ENCODE measurements at regions not wholly inside any gene's neighbourhood (a gene's known extent, or its start where the extent isn't known, plus 50 kb on each side); places are given as distances from the start of the nearest gene placed in this dataset.
"Not testable (repeated sequence)": the region's sequence is repeated elsewhere in the genome, so short reads cannot be mapped to it uniquely, and the experiment has no call there.

DNA sequence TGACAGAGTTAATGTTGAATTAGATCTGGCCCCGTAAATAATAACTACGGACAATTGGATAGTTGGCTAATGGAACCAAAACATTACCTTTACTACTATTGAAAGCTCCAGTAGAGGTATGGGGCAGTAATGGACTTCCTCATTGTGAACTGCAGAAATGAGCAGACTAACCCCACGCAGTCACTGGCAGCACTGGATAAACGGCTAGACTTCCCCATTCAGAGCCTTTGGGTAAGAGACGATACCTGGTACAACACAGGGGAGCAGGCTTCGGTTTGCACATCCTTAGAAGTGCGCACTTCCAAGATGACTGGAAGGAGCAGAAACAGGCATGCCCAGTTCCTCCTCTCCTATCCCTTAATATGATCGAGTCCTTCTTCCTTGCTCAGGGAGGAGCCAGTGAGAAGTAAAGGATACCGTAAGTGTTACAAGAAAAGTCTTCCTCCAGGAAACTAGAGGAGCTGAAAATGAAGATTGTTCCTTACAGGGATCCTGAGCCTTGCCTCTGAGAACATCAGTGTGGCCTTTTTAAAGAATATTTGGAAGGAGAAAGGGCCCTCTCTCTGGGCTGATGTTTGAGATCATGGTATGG is 100.5 kb upstream of the NECTIN3 start:
- no peak for ATAC-seq

DNA sequence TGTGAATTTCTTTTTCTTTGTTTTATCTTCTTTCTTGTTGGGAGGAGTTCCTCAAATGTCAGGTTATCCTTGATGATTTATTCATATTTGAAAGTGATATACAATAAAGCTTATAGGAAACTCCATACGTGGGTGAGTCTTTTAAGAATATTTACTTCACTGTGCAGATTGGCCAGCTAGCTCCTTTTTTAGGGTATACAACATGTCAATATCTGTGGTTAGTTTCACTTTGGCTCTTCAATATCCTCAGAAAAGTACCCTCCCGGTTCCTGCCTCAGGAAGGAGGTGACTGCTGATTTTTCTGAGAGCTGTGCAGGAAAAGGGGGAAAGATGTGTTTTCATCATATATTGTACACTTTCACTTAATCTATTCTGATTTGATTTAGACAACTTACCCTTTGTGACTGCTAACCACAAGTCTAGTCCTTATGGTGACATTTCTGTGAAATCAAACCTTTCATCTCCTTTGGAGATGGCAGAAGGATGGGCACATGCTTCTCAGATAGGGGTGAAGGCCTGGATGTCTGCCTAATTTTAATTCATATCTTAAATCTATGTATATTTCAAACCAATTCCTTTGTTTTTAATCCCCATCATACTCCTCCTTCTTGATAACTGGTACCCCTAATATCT is 98.2 kb upstream of the NECTIN3 start:
- no peak for ATAC-seq

DNA sequence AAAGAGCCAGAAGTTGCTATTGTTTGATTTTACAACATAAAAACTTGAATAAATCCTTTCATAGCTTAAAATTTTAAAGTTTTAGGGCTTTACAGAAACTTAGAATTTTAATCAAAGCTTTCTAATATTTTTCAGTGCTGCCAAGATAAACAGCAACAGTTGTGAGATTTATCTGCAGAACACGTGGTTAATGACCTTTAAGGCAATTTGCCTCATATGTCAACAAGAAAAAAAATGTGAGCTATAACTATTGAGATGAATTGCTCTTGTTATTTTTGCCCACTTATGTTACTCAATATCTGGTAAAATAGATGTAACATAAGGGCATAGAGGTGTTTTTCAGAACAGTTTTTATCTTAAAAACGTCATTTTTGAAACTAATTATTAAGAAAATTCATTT is 96.7 kb upstream of the NECTIN3 start:
- no peak for ATAC-seq

DNA sequence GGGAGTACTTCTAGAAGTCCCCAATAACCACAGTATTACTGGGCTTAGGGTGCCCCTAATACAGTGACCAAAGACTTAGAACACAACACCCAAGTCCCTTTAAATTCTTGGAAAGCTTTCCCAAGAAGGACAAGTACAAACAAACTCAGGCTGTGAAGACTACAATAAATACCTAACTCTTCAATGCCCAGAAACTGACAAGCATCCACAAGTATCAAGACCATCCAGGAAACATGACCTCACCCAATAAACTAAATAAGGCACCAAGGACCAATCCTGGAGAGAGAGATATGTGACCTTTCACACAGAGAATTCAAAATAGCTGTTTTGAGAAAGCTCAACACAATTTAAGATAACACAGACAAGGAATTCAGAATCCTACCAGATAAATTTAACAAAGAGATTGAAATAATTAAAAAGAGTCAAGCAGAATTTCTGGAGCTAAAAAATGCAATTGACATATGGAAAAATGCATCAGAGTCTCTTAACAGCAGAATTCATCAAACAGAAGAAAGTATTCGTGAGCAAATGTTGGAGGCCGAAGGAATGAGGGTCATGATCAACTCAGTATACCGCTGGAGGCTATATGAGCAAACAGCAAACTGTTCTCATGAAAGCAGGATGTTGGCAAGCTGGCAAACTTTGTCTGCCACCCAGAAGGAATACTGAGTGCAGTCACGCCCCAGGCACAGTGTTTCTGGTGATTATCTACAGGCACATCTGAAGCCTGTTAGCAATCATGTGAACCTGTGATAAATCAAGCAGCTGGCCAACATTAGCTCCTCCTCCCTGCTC is 87.0 kb upstream of the NECTIN3 start:
- ATAC-seq, result no peak

DNA sequence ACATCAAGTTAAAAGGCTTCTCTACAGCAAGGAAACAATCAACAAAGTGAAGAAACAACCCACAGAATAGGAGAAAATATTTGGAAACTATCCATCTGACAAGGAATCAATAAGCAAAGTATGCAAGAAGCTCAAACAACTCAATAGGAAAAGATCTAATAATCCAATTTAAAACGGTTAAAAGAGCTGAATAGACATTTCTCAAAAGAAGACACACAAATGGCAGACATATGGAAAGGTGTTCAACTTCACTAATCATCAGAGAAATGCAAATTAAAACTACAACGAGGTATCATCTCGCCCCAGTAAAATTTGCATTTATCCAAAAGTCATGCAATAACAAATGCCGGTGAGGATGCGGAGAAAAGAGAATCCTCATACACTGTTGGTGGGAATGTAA is 82.2 kb upstream of the NECTIN3 start:
- no peak for ATAC-seq

DNA sequence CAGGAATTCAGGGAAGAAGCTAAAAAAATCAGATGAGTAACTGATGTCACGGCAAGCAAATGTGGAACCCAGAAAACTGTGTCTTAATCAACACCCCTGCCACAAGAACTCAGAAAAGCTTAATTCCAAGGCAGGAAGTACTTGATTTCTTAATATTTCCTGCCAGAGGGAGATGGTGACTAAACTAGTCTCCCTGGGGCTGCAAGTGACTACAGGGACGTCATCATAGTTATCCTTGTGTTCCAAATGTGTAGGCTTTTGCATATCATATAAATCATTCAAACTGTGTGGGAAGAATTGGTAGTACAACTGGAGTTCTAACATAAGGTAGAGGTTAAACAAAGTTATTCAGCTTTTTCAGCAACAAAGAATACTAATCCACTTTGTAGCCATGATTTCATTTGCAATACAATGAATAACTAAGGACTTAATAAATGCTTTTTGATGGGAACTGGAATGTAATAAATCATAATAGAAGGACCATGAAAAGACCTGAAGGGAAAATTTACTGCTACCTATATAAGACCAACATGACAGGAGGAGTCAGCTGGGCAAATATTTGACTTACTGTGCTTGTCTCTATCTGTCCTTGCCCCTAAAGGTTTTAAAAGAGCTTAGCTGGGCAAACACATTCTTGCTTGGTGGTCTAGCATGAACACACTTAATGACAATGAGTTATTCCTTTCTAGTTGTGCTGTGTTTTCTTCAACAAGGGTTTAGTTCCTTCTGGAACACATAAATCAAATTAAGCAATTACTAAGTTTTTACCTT is 76.0 kb upstream of the NECTIN3 start:
- ATAC-seq, result no peak

DNA sequence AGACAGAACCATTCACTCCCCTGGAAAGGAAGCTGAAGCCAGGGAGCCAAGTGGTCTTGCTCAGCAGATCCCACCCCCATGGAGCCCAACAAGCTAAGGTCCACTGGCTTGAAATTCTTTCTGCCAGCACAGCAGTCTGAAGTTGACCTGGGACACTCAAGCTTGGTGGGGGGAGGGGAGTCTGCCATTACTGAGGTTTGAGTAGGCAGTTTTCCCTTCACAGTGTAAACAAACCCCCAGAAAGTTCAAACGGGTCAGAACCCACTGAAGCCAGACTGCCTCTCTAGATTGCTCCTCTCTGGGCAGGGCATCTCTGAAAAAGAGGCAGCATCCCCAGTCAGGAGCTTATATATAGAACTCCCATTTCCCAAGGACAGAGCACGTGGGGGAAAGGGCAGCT is 72.8 kb upstream of the NECTIN3 start:
- ATAC-seq, result not testable (repeated sequence)

DNA sequence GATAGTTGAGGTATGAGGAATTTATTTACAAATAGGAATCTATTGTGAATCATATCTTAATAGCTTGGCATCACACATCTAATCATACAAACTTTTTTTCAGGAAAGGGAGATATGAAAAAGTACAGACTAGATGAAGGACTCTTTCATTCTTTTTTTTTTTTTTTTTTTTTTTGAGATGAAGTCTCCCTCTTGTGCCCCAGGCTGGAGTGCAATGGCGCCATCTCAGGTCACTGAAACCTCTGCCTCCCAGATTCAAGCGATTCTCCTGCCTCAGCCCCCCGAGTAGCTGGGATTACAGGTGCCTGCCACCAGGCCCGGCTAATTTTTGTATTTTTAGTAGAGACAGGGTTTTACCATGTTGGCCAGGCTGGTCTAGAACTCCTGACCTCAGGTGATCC is 65.1 kb upstream of the NECTIN3 start:
- not testable (repeated sequence) for ATAC-seq

DNA sequence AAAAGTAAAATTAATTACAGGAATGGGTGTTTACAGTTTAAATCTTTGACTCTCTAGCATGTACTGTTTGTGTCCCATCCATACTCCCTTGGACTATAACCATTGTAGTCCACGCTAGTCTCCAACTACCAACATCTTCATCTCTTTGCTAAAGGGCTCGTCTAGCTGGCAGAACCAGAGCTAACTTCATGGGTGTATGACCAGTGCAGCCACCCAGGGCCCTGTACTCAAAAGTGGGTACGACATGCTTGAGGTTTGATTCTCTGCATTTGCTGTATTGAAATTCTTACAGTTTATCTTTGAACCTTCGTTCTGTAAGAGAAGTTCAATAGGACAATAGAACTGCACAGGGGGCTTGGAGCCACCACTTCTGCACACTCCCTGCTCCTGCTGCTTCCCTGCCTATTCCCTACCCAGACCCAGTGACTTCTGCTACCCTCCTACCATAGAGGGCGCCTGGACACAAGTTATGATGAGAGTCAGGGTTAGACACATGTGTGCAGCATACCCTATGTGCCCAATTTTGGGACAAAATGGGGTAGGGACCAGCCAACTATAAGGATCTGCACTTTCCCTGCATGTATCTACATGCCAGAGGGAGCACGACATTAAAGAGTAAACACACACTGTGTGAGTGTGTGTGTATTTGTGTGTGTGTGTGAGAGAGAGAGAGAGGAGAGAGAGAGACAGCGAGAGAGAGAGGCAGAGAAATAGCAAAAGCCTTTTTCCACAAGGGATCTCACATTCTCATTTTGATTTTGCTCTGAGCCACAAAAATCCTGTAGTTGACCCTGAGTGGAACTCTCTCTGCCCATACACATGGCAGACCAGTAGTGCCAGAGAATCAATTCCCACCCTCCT is 59.0 kb upstream of the NECTIN3 start:
- no peak for ATAC-seq
